GM21367 (cell line): ENCODE measurements at regions not wholly inside any gene's neighbourhood (a gene's known extent, or its start where the extent isn't known, plus 50 kb on each side); places are given as distances from the start of the nearest gene placed in this dataset.

Experiments used
- ATAC-seq: cut with Tn5 transposase; IDR thresholded peaks from one replicate; pipeline ENCODE4 v1.9.1; 2021; ENCODE audit not compliant: unreplicated experiment

DNA sequence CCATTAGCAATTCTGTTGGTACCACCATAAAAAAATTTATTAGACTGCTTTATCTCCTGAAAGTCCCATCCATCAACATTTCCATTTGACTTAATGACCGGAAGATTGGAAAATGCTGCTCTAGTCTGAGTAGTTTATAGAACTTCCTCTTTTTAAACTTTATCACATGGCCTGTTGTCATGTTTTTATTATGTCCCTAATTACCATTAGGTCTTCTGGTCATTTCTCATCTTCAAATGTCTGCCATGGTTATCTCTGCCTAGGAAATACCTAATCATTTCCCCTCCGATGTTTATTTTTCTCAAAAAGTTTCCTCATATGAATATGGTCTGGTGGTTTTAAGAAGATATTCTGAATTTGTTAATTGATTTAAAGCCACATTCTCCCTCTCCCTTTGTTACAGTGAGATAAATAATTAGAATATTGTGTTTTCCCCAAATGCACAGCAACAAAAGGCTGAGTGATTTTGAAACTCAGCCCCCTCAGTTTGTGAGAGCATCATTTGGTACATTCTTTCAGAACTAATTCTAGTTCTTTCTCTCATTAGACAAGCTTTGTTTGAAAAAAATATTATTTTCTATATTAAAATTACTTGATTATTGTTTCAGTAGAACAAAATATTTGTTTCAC is 317.1 kb upstream of the ST6GAL2 start:
- ATAC-seq: no peak

DNA sequence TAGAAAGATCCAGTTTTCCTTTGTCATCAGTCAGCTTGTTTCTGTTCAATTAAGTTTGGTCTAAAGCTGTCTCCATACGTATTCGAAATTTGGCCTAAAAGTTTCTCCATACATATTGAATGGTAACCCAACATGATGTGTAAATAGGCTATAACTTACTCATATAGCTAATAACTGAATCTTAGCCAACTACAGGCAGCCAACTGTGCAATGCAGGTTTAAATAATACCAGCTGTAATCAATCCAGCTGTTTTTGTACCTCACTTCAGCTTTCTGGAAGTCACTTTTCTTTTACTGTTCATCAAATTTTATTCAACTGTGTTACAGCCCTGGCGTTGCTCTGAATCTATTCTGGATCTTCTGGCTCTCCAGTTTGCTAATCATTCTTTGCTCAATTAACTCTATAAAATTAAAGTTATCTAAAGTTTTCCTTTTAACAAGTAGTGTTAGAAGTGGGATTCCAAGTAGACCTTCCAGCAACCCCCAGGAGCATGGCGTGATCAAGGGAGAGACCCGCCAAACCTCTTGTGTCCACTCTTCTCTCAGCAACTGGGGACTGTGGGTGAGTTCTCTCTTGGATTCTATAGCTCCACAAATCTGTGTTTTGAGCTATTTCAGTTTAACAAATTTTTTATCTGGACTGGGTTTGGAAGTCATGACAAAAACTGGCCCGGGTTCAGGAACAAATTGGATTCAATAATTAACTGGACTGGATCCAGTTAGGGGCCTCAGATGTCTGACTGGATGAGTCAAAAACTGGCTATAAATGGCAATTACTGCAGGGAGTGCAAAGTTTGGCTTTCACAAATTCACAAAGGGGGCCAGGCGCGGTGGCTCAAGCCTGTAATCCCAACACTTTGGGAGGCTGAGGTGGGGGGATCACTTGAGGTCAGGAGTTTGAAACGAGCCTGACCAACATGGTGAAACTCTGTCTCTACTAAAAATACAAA is 329.7 kb upstream of the ST6GAL2 start:
- ATAC-seq: no peak

GRCh38 chr2:107218208-107218607 is 332.2 kb upstream of the ST6GAL2 start:
- ATAC-seq: no peak

DNA sequence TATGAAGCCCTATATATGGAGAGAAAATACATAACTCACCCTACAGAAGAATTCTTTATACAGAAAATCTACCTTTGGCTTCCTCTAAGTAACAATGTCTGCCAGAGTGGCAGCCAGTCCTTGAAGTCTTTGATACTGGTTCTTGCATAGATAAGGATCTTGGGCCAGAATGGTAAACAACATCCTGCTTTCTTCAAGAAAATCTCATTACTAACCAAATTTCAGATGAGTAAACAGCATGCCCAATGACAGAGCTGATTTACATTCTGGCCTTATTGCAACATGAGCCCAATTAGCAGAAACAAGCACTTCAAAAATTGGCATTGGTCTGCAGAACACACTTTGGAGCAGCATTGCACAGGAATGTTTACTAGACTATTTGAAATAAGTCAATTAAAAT is 336.5 kb upstream of the ST6GAL2 start:
- ATAC-seq: no peak

DNA sequence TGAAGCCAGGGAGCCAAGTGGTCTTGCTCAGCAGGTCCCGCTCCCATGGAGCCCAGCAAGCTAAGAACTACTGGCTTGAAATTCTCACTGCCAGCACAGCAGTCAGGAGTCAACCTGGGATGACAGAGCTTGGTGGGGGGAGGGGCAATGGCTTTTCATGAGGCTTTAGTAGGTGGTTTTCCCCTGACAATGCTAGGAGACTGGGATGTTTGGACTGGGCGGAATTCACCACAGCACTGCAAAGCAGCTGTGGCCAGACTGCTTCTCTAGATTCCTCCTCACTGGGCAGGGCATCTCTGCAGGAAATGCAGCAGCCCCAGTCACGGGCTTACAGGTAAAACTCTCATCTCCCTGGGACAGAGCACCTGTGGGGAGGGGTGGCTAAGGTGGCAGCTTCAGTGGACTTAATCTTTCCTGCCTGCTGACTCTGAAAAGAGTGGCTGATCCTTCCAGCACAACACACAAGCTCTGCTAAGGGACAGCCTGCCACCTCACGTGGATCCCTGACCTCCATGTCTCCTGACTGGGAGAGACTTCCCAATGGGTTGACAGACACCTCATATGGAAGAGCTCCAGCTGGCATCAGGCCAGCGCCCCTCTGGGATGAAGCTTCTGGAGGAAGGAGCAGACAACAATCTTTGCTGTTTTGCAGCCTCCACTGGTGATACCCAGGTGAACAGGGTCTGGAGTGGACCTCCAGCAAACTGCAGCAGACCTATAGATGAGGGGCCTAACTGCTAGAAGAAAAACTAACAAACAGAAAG is 349.7 kb upstream of the ST6GAL2 start:
- ATAC-seq: no peak

- no peak for ATAC-seq
Observed at GRCh38 chr2:107242811-107243210, 356.8 kb upstream of the ST6GAL2 start.

GRCh38 chr2:107248932-107249331 is 363.0 kb upstream of the ST6GAL2 start:
- ATAC-seq: no peak

DNA sequence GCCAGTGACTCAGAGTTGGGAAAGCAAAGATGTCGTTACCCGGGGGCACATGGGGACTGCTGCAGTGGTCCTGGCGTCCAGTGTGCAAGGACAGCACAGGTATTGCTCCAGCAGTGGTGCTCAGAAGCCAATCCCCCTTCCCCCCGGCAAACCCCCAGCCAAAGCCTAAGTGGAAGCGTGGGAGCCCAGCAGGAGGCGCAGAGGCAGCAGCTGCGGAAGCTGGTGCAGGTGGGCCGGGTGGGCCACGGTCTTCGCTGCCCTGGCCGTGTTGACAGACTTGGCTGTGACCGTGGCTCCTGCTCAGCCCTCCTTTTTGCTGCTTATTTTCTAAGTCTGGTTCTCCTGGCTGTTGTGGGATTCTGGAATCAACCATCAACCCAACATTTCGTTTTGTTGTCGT is 369.8 kb upstream of the ST6GAL2 start:
- no peak for ATAC-seq

- ATAC-seq: no peak
Observed at GRCh38 chr2:107258531-107259407, 372.8 kb upstream of the ST6GAL2 start.

DNA sequence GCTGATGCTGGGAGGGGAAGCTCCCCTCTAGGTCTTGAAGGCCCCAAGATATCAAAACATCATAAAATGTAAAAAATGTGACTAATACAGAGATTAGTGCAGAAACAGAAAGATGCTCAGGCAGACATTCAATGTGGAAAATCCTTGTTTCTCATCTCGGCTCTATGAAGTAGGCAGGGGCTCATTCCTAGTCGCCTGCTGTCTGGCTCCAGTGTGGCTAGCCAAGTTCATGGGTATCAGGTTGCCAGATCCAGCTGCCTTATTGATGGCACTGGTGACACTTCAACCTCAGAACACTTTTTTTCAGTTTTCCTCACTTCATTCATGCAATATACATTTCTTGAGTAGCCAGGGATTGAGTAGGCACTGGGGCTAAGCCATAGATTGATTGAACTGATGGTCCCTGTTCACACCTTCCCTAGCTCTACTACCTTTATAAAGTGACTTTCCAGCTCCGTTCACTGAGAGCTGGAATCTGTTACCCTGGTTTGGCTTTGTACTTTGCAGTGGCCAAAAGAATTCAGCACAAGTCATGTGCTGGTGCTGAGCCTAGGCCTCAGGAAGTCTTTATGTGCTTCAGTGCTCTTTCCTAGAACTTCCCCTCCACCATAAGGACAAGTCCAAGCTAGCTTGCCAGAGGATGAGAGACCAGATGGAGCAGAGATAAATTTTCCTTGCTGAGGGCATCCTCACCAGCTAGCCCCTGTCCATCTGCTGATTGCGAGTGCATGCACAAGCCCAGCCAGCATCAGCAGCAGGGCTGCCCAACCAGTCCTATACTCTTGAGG is 373.6 kb upstream of the ST6GAL2 start:
- no peak for ATAC-seq

GRCh38 chr2:107263628-107264027 is 377.7 kb upstream of the ST6GAL2 start:
- no peak for ATAC-seq

GRCh38 chr2:107264184-107264583 is 378.2 kb upstream of the ST6GAL2 start:
- ATAC-seq: no peak

GRCh38 chr2:107266555-107266954 is 380.6 kb upstream of the ST6GAL2 start:
- ATAC-seq: no peak

GRCh38 chr2:107267086-107267485 is 381.1 kb upstream of the ST6GAL2 start:
- no peak for ATAC-seq

DNA sequence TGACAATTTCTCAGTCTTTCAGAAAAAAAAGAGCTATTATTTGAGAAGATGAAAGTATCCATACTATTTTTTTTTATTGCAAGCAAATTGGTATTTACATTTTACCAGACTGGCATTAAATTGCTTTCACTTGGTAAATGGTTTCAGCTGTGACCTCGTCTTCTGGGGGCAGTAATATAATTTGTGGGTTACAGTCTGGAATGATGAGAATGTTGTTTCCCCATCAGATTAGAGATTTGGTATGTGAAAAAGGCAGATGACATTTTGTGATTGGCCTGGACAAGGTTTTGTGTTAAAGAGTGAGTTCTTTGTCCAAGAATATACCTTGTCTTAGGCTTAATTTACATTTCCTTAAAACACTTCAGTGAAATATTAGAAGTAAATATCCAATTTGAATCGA is 390.1 kb upstream of the ST6GAL2 start:
- ATAC-seq: no peak

GRCh38 chr2:107278672-107279071 is 392.7 kb upstream of the ST6GAL2 start:
- no peak for ATAC-seq

- ATAC-seq: no peak
Observed at GRCh38 chr2:107281637-107282036, 395.7 kb upstream of the ST6GAL2 start.

GRCh38 chr2:107282135-107282534 is 396.2 kb upstream of the ST6GAL2 start:
- no peak for ATAC-seq

GRCh38 chr2:107285621-107286299 is 399.8 kb upstream of the ST6GAL2 start:
- ATAC-seq: no peak
